Progenitor cell of endocrine pancreas (in vitro differentiated cells): ENCODE measurements at regions not wholly inside any gene's neighbourhood (a gene's known extent, or its start where the extent isn't known, plus 50 kb on each side); places are given as distances from the start of the nearest gene placed in this dataset.

Source experiments
- DNase-seq: peaks from one replicate; pipeline ENCODE4 v3.0.0; 2021; ENCODE audit warnings: low spot score; ENCODE audit not compliant: unreplicated experiment
- H3K27ac Mint-ChIP-seq: 2 replicates; pipeline ENCODE4 v1.8.0; 2021; ENCODE audit warnings: mild to moderate bottlenecking, moderate library complexity, mixed read lengths
- H3K27me3 Mint-ChIP-seq: 2 replicates; pipeline ENCODE4 v1.8.0; 2021; ENCODE audit warnings: mixed read lengths
- H3K36me3 Mint-ChIP-seq: 2 replicates; pipeline ENCODE4 v1.8.0; 2022; ENCODE audit warnings: mixed read lengths; ENCODE audit not compliant: insufficient read depth
- H3K4me1 Mint-ChIP-seq: 2 replicates; pipeline ENCODE4 v1.8.0; 2021; ENCODE audit warnings: low read depth, mixed read lengths
- H3K4me3 Mint-ChIP-seq: 2 replicates; pipeline ENCODE4 v1.8.0; 2021; ENCODE audit warnings: low read depth, mild to moderate bottlenecking, moderate library complexity, mixed read lengths
- H3K9me3 Mint-ChIP-seq: 2 replicates; pipeline ENCODE4 v1.8.0; 2021; ENCODE audit warnings: low read depth, mixed read lengths
- CTCF ChIP-seq: fragments of 200-600 bp; sonication (generic); IDR thresholded peaks from one replicate; pipeline ENCODE4 v1.5.0; 2021; ENCODE audit warnings: antibody characterized with exemption, mild to moderate bottlenecking; ENCODE audit not compliant: unreplicated experiment

- no peak for TF ChIP-seq CTCF
- Mint-ChIP-seq H3K4me1 (no peaks in the 10 kb centered on the region), H3K36me3 (no peaks in the 10 kb centered on the region), H3K4me3 (no peak overlapping the region), H3K27me3 (no peaks in the 10 kb centered on the region), H3K27ac (no peak overlapping the region), H3K9me3 (no peaks in the 10 kb centered on the region)
- DNase-seq, result no peak
These were observed 90.6 kb upstream of the ST6GAL2 start for GRCh38 chr2:106976548-106976947.

GRCh38 chr2:106977717-106978116, 91.8 kb upstream of the ST6GAL2 start:
- no peak for DNase-seq
- no peaks in the 10 kb centered on the region for H3K27me3 Mint-ChIP-seq
- TF ChIP-seq CTCF, result no peak
- no peak overlapping the region for H3K4me3 Mint-ChIP-seq
- H3K27ac Mint-ChIP-seq, result no peak overlapping the region
- no peaks in the 10 kb centered on the region for H3K4me1 Mint-ChIP-seq
- H3K36me3 Mint-ChIP-seq, result no peaks in the 10 kb centered on the region
- no peaks in the 10 kb centered on the region for H3K9me3 Mint-ChIP-seq

GRCh38 chr2:106978647-106979046, 92.7 kb upstream of the ST6GAL2 start:
- no peaks in the 10 kb centered on the region for H3K9me3 Mint-ChIP-seq
- no peaks in the 10 kb centered on the region for H3K36me3 Mint-ChIP-seq
- no peak for TF ChIP-seq CTCF
- no peaks in the 10 kb centered on the region for H3K4me1 Mint-ChIP-seq
- no peak overlapping the region for H3K4me3 Mint-ChIP-seq
- no peak overlapping the region for H3K27ac Mint-ChIP-seq
- DNase-seq, result no peak
- H3K27me3 Mint-ChIP-seq, result no peaks in the 10 kb centered on the region

- Mint-ChIP-seq H3K4me3 (no peak overlapping the region), H3K27ac (no peak overlapping the region), H3K9me3 (peaks cover 2% of the 10 kb centered on the region), H3K27me3 (no peaks in the 10 kb centered on the region), H3K36me3 (no peaks in the 10 kb centered on the region), H3K4me1 (no peaks in the 10 kb centered on the region)
- no peak for DNase-seq
- TF ChIP-seq CTCF, result no peak
These were observed 95.5 kb upstream of the ST6GAL2 start for GRCh38 chr2:106981491-106981890.

GRCh38 chr2:106982350-106982749, 96.4 kb upstream of the ST6GAL2 start:
- no peak overlapping the region for H3K27ac Mint-ChIP-seq
- H3K27me3 Mint-ChIP-seq, result no peaks in the 10 kb centered on the region
- no peak for DNase-seq
- H3K9me3 Mint-ChIP-seq, result peaks cover 2% of the 10 kb centered on the region
- no peaks in the 10 kb centered on the region for H3K36me3 Mint-ChIP-seq
- H3K4me1 Mint-ChIP-seq, result no peaks in the 10 kb centered on the region
- TF ChIP-seq CTCF, result no peak
- no peak overlapping the region for H3K4me3 Mint-ChIP-seq
